ENCODE measurements at regions not wholly inside any gene's neighbourhood (a gene's known extent, or its start where the extent isn't known, plus 50 kb on each side); places are given as distances from the start of the nearest gene placed in this dataset.

- TF ChIP-seq CTCF (conservative IDR thresholded peaks at IDR 0.05 in 1 of 2, IDR thresholded peaks at IDR 0.05 in 1 of 2; ENCODE audit: extremely low read depth in 1 of 2, insufficient read depth in 1 of 2, low read depth in 1 of 2, low read length in 2 of 2), result no peak
- no peak for TF ChIP-seq EZH2 (IDR thresholded peaks at IDR 0.05; ENCODE audit: borderline replicate concordance, low read length)
These were observed 642.3 kb upstream of the LINC00305 start for GRCh38 chr18:64791236-64791635.

Data from mammary epithelial cell (primary cell).